Left lung (tissue), 4 donors: ENCODE measurements at regions not wholly inside any gene's neighbourhood (a gene's known extent, or its start where the extent isn't known, plus 50 kb on each side); places are given as distances from the start of the nearest gene placed in this dataset.

ENCODE experiments used
- ATAC-seq: fragments of 200-7000 bp; cut with Tn5 transposase; one replicate; pipeline ENCODE4 v1.9.1; 2020; ENCODE audit warnings: moderate library complexity
- DNase-seq, 4 donors: peaks; one replicate each; pipeline ENCODE4 v3.0.0-alpha.2; 2013 to 2020
- H3K27ac ChIP-seq, 2 donors: fragments of 200-600 bp; sonication (generic) in 1 of 2; one replicate each; pipeline versions ENCODE4 v1.5.0 to v1.8.0; 2020 to 2021
- H3K27me3 ChIP-seq, 2 donors: fragments of 200-600 bp; sonication (generic) in 1 of 2; one replicate each; pipeline versions ENCODE4 v1.5.0 to v1.8.0; 2020 to 2021
- H3K36me3 ChIP-seq, 2 donors: fragments of 200-600 bp; sonication (generic) in 1 of 2; one replicate each; pipeline versions ENCODE4 v1.5.0 to v1.8.0; 2020 to 2021
- H3K4me1 ChIP-seq, 2 donors: fragments of 200-600 bp; one replicate each; pipeline ENCODE4 v1.8.0; 2021
- H3K4me3 ChIP-seq, 2 donors: fragments of 200-600 bp; sonication (generic) in 1 of 2; one replicate each; pipeline versions ENCODE4 v1.5.0 to v1.8.0; 2020 to 2021; ENCODE audit warnings: mild to moderate bottlenecking in 1 of 2
- H3K9me3 ChIP-seq, 2 donors: fragments of 200-600 bp; sonication (generic) in 1 of 2; one replicate each; pipeline versions ENCODE4 v1.5.0 to v1.8.0; 2020 to 2021
- intact Hi-C, 2 donors: fragments of 100-400 bp; cut with DNase I; formaldehyde crosslinking; loops; one replicate each; pipeline versions ENCODE4 v1.11.2 to v1.14.2; 2022
- TF ChIP-seq, protein P1 (sequence below), 2 donors: fragments of 200-600 bp; sonication (generic) in 1 of 2; IDR thresholded peaks; one replicate each; pipeline versions ENCODE4 v1.5.0 to v1.8.0; 2021; ENCODE audit warnings: antibody characterized with exemption in 2 of 2
- donor health status: DM: no; HTN: yes; CAD: no.
- donor health status: DM: no; HTN: no; CAD: no.

DNA sequence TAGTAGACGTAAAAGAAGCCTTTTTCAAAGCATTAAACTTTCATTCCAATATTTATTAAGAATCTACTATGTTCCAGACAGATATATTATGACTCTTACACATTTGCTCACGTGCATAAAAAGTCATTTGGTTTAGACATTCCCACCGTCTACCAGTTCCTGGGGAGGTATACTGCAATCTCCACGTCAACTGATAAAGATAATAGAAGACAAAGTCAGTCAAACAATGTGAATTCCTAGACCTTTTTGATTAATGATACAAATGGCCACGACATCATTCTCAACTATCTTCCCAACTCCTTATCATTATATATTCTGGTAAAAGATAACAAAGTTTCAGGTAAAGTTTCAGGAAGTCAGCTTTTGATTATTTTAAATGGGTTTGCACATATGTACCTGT lies 69.0 kb downstream of the SIPA1L2 start:
- TF ChIP-seq, protein P1, sequence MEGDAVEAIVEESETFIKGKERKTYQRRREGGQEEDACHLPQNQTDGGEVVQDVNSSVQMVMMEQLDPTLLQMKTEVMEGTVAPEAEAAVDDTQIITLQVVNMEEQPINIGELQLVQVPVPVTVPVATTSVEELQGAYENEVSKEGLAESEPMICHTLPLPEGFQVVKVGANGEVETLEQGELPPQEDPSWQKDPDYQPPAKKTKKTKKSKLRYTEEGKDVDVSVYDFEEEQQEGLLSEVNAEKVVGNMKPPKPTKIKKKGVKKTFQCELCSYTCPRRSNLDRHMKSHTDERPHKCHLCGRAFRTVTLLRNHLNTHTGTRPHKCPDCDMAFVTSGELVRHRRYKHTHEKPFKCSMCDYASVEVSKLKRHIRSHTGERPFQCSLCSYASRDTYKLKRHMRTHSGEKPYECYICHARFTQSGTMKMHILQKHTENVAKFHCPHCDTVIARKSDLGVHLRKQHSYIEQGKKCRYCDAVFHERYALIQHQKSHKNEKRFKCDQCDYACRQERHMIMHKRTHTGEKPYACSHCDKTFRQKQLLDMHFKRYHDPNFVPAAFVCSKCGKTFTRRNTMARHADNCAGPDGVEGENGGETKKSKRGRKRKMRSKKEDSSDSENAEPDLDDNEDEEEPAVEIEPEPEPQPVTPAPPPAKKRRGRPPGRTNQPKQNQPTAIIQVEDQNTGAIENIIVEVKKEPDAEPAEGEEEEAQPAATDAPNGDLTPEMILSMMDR (IDR thresholded peaks at IDR 0.05), result no peak
- Histone ChIP-seq H3K27me3 (no peaks in the 10 kb centered on the region), H3K9me3 (no peaks in the 10 kb centered on the region), H3K36me3 (no peaks in the 10 kb centered on the region), H3K27ac (no peak overlapping the region), H3K4me3 (no peak overlapping the region), H3K4me1 (peaks cover 5 to 9% of the 10 kb centered on the region in 2 donors)
- ATAC-seq, result no peak
- no peak for DNase-seq
- intact Hi-C loops, result no loop called here

GRCh38 chr1:232558954-232559353 lies 71.0 kb downstream of the SIPA1L2 start:
- Histone ChIP-seq H3K4me3 (no peak overlapping the region), H3K27ac (no peak overlapping the region), H3K36me3 (no peaks in the 10 kb centered on the region), H3K4me1 (peaks cover 11 to 17% of the 10 kb centered on the region in 2 donors), H3K27me3 (no peaks in the 10 kb centered on the region), H3K9me3 (no peaks in the 10 kb centered on the region)
- TF ChIP-seq, protein P1 (IDR thresholded peaks at IDR 0.05), result no peak
- DNase-seq (no peak), ATAC-seq (no peak)
- intact Hi-C loops, result no loop called here

GRCh38 chr1:232557502-232558191 lies 72.3 kb downstream of the SIPA1L2 start:
- ATAC-seq (no peak), DNase-seq (no peak)
- intact Hi-C loops, result no loop called here
- H3K9me3 ChIP-seq, result no peaks in the 10 kb centered on the region
- no peaks in the 10 kb centered on the region for H3K36me3 ChIP-seq
- TF ChIP-seq, protein P1 (IDR thresholded peaks at IDR 0.05), result no peak
- H3K4me1 ChIP-seq, result peaks cover 21 to 28% of the 10 kb centered on the region in 2 donors
- no peaks in the 10 kb centered on the region for H3K27me3 ChIP-seq
- H3K27ac ChIP-seq, result no peak overlapping the region
- H3K4me3 ChIP-seq, result no peak overlapping the region

DNA sequence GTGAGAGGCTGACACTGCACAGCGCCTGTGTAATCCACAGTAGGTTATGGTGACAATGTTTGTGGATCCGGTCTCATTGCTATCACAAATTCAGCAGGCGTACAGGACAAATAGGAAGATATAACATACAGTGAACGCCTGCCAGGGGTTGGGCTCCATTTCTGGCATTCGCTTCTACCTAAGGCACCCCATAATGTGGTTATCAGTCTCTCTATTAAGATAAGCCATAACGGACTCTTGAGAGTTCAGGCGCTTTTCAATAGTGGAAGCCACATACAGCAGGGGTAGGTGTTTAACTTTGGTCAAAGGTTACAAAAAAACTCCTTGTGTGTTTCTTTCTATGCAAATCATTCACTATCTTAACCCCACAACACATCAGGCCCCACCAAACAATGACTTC lies 72.8 kb downstream of the SIPA1L2 start:
- intact Hi-C loops, result no loop called here
- H3K27me3 ChIP-seq, result no peaks in the 10 kb centered on the region

DNA sequence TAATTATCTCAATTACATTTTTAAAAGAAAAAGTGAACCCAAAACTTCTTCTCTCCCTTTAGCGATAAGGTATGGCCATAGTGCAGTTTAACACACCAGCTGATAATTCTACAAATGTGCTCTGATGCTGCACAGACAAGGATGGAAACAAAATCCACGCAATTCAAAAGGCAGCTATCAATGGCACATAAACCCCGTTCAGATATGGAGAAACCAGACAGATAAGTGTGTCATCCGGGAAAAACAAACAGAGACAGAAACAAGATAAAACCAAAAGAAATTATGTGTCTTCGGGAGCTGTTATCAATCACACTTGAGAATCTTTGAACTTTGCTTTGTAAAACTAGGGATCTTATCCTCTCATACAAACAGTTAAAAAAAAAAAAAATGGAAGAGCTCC lies 73.6 kb downstream of the SIPA1L2 start:
- no peak for DNase-seq
- no peak overlapping the region for H3K27ac ChIP-seq
- H3K36me3 ChIP-seq, result no peaks in the 10 kb centered on the region
- TF ChIP-seq, protein P1 (IDR thresholded peaks at IDR 0.05), result no peak
- no peaks in the 10 kb centered on the region for H3K9me3 ChIP-seq
- H3K27me3 ChIP-seq, result no peaks in the 10 kb centered on the region
- ATAC-seq, result no peak
- H3K4me1 ChIP-seq, result peaks cover 21 to 28% of the 10 kb centered on the region in 2 donors
- H3K4me3 ChIP-seq, result no peak overlapping the region
- intact Hi-C loops, result no loop called here

More for the DNA sequence above, 72.8 kb downstream of the SIPA1L2 start:
- Histone ChIP-seq H3K9me3 (no peaks in the 10 kb centered on the region), H3K27ac (no peak overlapping the region), H3K4me1 (peaks cover 21 to 28% of the 10 kb centered on the region in 2 donors), H3K4me3 (no peak overlapping the region), H3K36me3 (no peaks in the 10 kb centered on the region)
- no peak for ATAC-seq
- no peak for DNase-seq
- TF ChIP-seq, protein P1 (IDR thresholded peaks at IDR 0.05), result no peak
